HepG2 (cell line): ENCODE measurements at regions not wholly inside any gene's neighbourhood (a gene's known extent, or its start where the extent isn't known, plus 50 kb on each side); places are given as distances from the start of the nearest gene placed in this dataset.

Experiments used
- ATAC-seq: fragments of 200-7000 bp; cut with Tn5 transposase; 3 replicates; pipeline ENCODE4 v1.9.1; 2020; ENCODE audit warnings: mild to moderate bottlenecking, moderate library complexity
- BruUV-seq: library from RNA; stranded (reverse); fragments of 400-500 nt; replicated peaks from 2 replicates; lab custom pipeline; 2021; lab: Mats Ljungman, UMichigan
- CTCF ChIA-PET: fragments of 300-600 bp; formaldehyde crosslinking; extraction: SDS; loops from one replicate; lab custom pipeline; 2021; ENCODE audit warnings: low total read pairs, inconsistent platforms, low intra/inter-chr PET ratio; lab: Yijun Ruan, JAX
- POLR2A ChIA-PET: fragments of 350-600 bp; sonication (Branson Sonifier 250); formaldehyde crosslinking; loops from one replicate; lab custom pipeline; 2020; ENCODE audit warnings: antibody characterized with exemption, inconsistent platforms; lab: Yijun Ruan, JAX
- DNase-seq: peaks from one replicate; pipeline ENCODE4 v3.0.0-alpha.2; 2015; ENCODE audit warnings: low spot score
- FAIRE-seq: peaks from 3 replicates; lab custom pipeline; 2011; peaks lifted over from hg19 to GRCh38; lab: Jason Lieb, UNC
- H2AFZ ChIP-seq: one replicate; pipeline ENCODE4 v1.6.1; 2011; ENCODE audit warnings: low read length, inconsistent platforms
- H3K27ac ChIP-seq: fragments of 300-600 bp; 3 replicates; pipeline ENCODE4 v1.8.0; 2011; ENCODE audit warnings: mixed run types, mild to moderate bottlenecking, mixed read lengths, low read length, inconsistent platforms; ENCODE audit not compliant: insufficient read depth; ENCODE audit errors: extremely low read length
- H3K27me3 ChIP-seq, 2 experiments: fragments of 200-600 bp in 1 of 2; 2 replicates in 1 of 2; 3 replicates in 1 of 2; pipeline versions ENCODE4 v1.6.0 to v1.8.0; 2011; ENCODE audit warnings: low read length in 2 of 2, mild to moderate bottlenecking in 2 of 2, moderate library complexity in 2 of 2, inconsistent platforms in 1 of 2; ENCODE audit not compliant: insufficient read depth in 2 of 2, control insufficient read depth in 1 of 2
- H3K36me3 ChIP-seq, 2 experiments: fragments of 200-600 bp in 1 of 2; replicated peaks in 1 of 2; 2 replicates in 1 of 2; 3 replicates in 1 of 2; pipeline versions ENCODE4 v1.5.1 to v1.8.0; 2011; ENCODE audit warnings: low read length in 2 of 2, inconsistent platforms in 1 of 2; ENCODE audit not compliant: insufficient read depth in 2 of 2, control insufficient read depth in 1 of 2
- H3K4me1 ChIP-seq: 2 replicates; pipeline ENCODE4 v1.5.1; 2012; ENCODE audit warnings: low read length, inconsistent platforms; ENCODE audit not compliant: insufficient read depth
- H3K4me2 ChIP-seq: 2 replicates; pipeline ENCODE4 v1.6.0; 2011; ENCODE audit warnings: low read depth, low read length, inconsistent platforms
- H3K4me3 ChIP-seq, 3 experiments: fragments of 200-600 bp in 1 of 3; sonication (generic), shearing (Covaris generic) in 1 of 3; replicated peaks in 1 of 3; 2 replicates each; pipeline ENCODE4 v1.5.1; 2011 to 2016; ENCODE audit warnings: low read length in 3 of 3, inconsistent platforms in 2 of 3, low read depth in 2 of 3, mild to moderate bottlenecking in 2 of 3, control low read depth in 1 of 3, mixed read lengths in 1 of 3; ENCODE audit not compliant: insufficient read depth in 1 of 3
- H3K79me2 ChIP-seq: one replicate; pipeline ENCODE4 v1.6.1; 2011; ENCODE audit warnings: low read length, inconsistent platforms; ENCODE audit not compliant: insufficient read depth
- H3K9ac ChIP-seq: 2 replicates; pipeline ENCODE4 v1.6.0; 2011; ENCODE audit warnings: mild to moderate bottlenecking, low read depth, low read length, inconsistent platforms; ENCODE audit not compliant: insufficient read depth
- H3K9me3 ChIP-seq: 2 replicates; pipeline ENCODE4 v1.5.1; 2012; ENCODE audit warnings: mild to moderate bottlenecking, low read length
- H4K20me1 ChIP-seq: 2 replicates; pipeline ENCODE4 v1.6.0; 2011; ENCODE audit warnings: inconsistent platforms, mild to moderate bottlenecking, low read length, moderate library complexity; ENCODE audit not compliant: insufficient read depth
- ARID4A ChIP-seq: sonication (generic); formaldehyde crosslinking; IDR thresholded peaks from 2 replicates; pipeline ENCODE4 v1.5.0; 2020; ENCODE audit warnings: mild to moderate bottlenecking, missing genetic modification reagents, borderline replicate concordance
- DNMT3B ChIP-seq: conservative IDR thresholded peaks from 2 replicates; pipeline ENCODE4 v1.6.1; 2016; ENCODE audit warnings: missing biosample characterization, control low read depth
- HIC2 ChIP-seq: sonication (generic); formaldehyde crosslinking; IDR thresholded peaks from 2 replicates; pipeline ENCODE4 v1.9.0; 2022; ENCODE audit warnings: low read depth, missing genetic modification reagents
- KLF15 ChIP-seq: sonication (generic); formaldehyde crosslinking; IDR thresholded peaks from 2 replicates; pipeline ENCODE4 v1.8.1; 2023; ENCODE audit warnings: borderline replicate concordance, mild to moderate bottlenecking, inconsistent platforms, missing genetic modification reagents, mixed read lengths
- MBNL3 ChIP-seq: fragments of 250-450 bp; sonication (Bioruptor Pico); conservative IDR thresholded peaks from 2 replicates; pipeline ENCODE4 v1.8.0; 2022; ENCODE audit warnings: mild to moderate bottlenecking, inconsistent platforms
- NKX3-1 ChIP-seq: sonication (generic); formaldehyde crosslinking; IDR thresholded peaks from 2 replicates; pipeline ENCODE4 v1.5.0; 2020; ENCODE audit warnings: missing genetic modification reagents
- SNAI1 ChIP-seq: sonication (generic); formaldehyde crosslinking; IDR thresholded peaks from 2 replicates; pipeline ENCODE4 v1.5.0; 2020; ENCODE audit warnings: mild to moderate bottlenecking, missing genetic modification reagents, borderline replicate concordance
- ZNF30 ChIP-seq: sonication (generic); formaldehyde crosslinking; IDR thresholded peaks from 2 replicates; pipeline ENCODE4 v1.5.0; 2020; ENCODE audit warnings: mild to moderate bottlenecking, missing genetic modification reagents
- ZNF607 ChIP-seq: sonication (generic); formaldehyde crosslinking; IDR thresholded peaks from 2 replicates; pipeline ENCODE4 v1.5.1; 2020; ENCODE audit warnings: missing genetic modification reagents, mild to moderate bottlenecking, borderline replicate concordance
- ZNF740 ChIP-seq: sonication (generic); formaldehyde crosslinking; IDR thresholded peaks from 2 replicates; pipeline ENCODE4 v1.4.0; 2020; ENCODE audit warnings: missing genetic modification reagents
- WGBS: methylation state at CpG from one replicate; pipeline ENCODE4 v1.1.6; 2017; ENCODE audit warnings: low lambda C conversion rate; 5-methylcytosine and 5-hydroxymethylcytosine counted together
- in situ Hi-C: cut with HindIII; loops from 2 replicates; pipeline ENCODE4 v1.10.0; 2017; ENCODE audit warnings: low pct_unique_long_range_greater_than_20kb; ENCODE audit not compliant: extremely low pct_ligation_motif_present
- intact Hi-C: fragments of 100-400 bp; cut with micrococcal nuclease; formaldehyde crosslinking; loops from one replicate; pipeline ENCODE4 v1.10.0; 2022; ENCODE audit not compliant: unreplicated experiment

DNA sequence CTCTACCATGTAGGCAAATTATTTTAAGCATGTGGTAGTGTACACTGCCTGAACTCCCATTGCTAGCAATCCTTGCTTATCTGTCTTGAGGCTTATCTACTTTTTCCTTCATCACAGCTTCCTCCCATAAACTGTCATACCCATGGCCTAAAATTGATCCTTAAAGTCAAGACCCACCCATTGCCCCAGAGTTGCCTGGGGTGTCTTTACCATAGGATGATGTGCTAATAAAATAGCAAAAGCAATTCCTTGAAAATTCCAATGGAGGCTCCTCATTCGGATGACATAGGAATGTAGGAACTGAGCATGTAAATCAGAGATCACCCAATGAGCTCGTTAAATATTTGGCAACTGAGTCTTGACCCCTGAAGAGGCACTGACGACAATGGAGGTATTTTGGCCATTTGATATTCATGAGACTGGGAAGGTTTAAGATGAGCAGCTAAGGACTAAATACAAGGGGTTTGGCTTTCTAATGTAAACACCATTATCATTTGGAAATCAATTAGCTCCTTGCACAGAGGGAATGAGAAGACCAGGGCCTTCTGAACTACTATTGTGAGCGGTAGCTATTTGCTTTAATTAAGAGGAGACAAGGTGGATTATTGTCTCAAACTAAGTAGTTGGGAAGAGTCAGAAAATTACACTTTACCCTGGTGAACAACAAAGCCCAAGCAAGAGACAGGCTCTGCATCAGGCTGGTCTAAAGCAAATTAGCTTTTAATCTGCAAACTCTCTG lies 234.9 kb downstream of the GATA3 start:
- Histone ChIP-seq H3K27ac (no peak overlapping the region), H3K79me2 (no peaks in the 10 kb centered on the region), H3K4me3 (no peak overlapping the region), H3K9ac (no peak overlapping the region), H3K27me3 (peaks cover 0 to 1% of the 10 kb centered on the region in 2 experiments; a peak in 1 of 5 replicates), H4K20me1 (no peaks in the 10 kb centered on the region), H3K36me3 (no peaks in the 10 kb centered on the region), H3K4me2 (no peak overlapping the region), H2AFZ (no peak overlapping the region), H3K4me1 (no peaks in the 10 kb centered on the region), H3K9me3 (no peaks in the 10 kb centered on the region)
- in situ Hi-C loops, result no loop called here
- intact Hi-C loops, result no loop called here
- FAIRE-seq, result no peak
- ChIA-PET POLR2A (no interaction called here), CTCF (no interaction called here)
- BruUV-seq, result no TSS peak
- ATAC-seq, result no peak
- no peak for DNase-seq
- 0% methylated on average over 4 of the region's 4 CpGs for WGBS
- TF ChIP-seq ARID4A (CRISPR knock-in tag) (no peak), HIC2 (CRISPR knock-in tag) (no peak), MBNL3 (CRISPR knock-in tag) (no peak), SNAI1 (CRISPR knock-in tag) (no peak), DNMT3B (CRISPR knock-in tag) (no peak), NKX3-1 (CRISPR knock-in tag) (no peak), ZNF30 (CRISPR knock-in tag) (no peak), KLF15 (CRISPR knock-in tag) (no peak), ZNF607 (CRISPR knock-in tag) (no peak), ZNF740 (no peak)
